ENCODE measurements at regions not wholly inside any gene's neighbourhood (a gene's known extent, or its start where the extent isn't known, plus 50 kb on each side); places are given as distances from the start of the nearest gene placed in this dataset.
"Not testable (repeated sequence)": the region's sequence is repeated elsewhere in the genome, so short reads cannot be mapped to it uniquely, and the experiment has no call there.

DNA sequence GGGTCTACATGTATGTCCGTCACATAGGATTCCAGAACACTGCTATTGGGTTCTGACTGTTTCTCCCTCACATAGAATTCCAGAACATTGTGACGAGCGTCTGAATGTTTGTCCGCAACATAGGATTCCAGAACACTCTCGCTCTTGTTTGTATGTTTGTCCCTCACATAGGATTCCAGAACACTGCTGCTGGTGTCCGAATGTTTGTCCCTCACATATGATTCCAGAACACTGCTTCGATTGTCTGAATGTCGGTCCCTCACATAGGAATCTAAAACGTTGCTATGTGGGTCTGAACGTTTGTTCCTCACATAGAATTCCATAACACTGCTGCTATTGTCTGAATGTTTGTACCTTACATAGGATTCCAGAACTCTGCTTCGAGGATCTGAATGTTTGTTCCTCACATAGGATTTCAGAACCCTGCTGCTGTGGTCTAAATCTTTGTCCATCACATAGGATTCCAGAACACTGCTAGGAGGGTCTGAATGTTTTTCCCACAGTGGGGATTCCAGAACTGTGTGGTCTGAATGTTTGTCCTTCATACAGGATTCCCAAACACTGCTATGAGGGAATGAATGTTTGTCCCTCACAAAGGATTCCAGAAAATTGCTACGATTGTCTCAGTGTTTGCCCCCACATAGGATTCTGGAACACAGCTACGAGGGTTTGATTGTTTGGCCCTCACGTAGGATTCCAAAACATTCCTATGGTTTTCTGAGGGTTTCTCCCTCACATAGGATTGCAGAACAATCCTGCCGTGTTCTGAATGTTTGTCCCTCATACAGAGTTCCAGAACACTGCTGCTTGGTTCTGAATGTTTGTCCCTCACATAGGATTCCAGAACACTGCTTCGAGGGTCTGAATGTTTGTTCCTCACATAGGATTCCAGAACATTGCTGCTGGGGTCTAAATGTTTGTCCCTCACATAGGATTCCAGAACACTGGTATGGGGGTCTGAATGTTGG is 220.5 kb downstream of the FOXD4L6 start:
- DNase-seq (ENCODE audit: low read depth): no peak
- no peak overlapping the region for H3K4me3 ChIP-seq (ENCODE audit: low read depth, low read length)
- TF ChIP-seq CTCF (conservative IDR thresholded peaks at IDR 0.05; ENCODE audit: low read depth, low read length): no peak

GRCh38 chr9:40906879-40907278 is 221.6 kb downstream of the FOXD4L6 start:
- DNase-seq (ENCODE audit: low read depth); H3K4me3 ChIP-seq (ENCODE audit: low read depth, low read length): not testable (repeated sequence)

DNA sequence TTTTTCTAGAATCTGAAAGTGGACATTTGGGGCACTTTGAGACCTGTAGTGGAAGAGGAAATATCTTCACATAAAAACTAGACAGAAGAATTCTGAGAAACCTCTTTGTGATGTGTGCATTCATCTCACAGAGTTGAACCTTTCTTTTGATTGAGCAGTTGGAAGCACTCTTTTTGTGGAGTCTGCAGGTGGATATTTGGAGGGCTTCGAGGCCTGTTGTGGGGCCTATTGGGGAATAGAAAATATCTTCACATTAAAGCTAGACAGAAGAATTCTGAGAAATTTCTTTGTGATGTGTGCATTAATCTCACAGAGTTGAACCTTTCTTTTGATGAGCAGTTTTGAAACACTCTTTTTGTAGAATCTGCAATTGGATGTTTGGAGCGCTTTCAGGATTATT is 236.2 kb downstream of the FOXD4L6 start:
- not testable (repeated sequence) for H3K4me3 ChIP-seq (ENCODE audit: low read depth, low read length); DNase-seq (ENCODE audit: low read depth)

DNA sequence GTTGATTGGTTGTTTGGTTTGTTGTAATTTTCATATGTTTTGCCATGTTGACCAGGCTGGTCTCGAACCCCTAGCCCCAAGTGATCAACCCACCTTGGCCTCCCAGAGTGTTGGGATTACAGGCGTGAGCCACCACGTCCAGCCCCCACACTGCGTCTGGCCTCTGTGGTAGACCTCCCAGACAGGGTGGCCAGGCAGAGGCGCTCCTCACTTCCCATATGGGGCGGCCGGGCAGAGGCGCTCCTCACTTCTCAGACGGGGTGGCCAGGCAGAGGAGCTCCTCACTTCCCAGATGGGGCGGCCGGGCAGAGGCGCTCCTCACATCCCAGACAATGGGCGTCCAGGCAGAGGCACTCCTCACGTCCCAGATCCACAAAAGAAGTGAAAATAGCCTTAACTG is 242.6 kb downstream of the FOXD4L6 start:
- DNase-seq (ENCODE audit: low read depth); H3K4me3 ChIP-seq (ENCODE audit: low read depth, low read length): not testable (repeated sequence)

GRCh38 chr9:40884902-40885490 is 243.5 kb downstream of the FOXD4L6 start:
- DNase-seq (ENCODE audit: low read depth); H3K4me3 ChIP-seq (ENCODE audit: low read depth, low read length): not testable (repeated sequence)

DNA sequence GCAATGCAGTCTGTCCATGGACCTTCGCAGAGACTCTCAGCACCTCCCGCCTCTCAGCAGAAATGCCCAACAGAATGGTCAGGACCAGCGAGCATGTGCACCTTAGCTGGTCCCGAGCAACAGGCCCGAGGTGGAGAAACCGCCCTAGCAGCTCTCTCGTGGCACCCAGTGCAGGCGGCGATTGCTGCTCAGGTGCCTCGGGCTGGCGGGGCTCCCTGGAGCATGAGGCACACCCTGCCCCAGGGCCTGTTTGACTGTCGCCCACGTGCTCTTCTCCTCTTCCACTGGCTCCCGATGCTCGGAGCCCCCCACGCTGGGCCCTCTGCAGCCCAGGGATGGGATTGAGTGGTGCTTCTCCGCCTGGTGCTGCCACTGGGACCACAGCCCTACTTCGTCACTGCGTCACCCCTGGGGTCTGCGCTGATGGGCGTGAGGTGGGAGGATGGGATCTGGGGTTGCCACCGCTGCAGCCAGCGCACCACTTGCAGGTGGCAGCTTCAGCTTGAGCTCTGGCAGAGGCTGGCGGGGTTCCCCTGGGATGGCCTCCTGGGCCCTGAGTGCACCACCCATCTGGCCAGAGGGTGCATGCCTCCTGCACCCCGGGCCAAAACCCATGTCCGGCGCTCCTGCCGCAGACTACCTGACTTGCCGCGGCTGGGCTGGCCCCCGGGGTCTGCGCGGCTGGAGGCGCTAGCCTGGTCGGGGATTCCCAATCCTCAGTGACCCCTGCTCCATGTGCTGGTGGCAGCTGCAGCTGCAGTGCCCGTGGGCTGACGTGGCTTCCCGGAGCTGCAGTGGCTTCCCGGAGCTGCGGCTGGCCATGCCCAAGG is 244.2 kb downstream of the FOXD4L6 start:
- H3K4me3 ChIP-seq (ENCODE audit: low read depth, low read length): no peak overlapping the region
- no peak for TF ChIP-seq CTCF (conservative IDR thresholded peaks at IDR 0.05; ENCODE audit: low read depth, low read length)
- DNase-seq (ENCODE audit: low read depth): no peak

GRCh38 chr9:40883423-40884071 is 244.9 kb downstream of the FOXD4L6 start:
- not testable (repeated sequence) for H3K4me3 ChIP-seq (ENCODE audit: low read depth, low read length); DNase-seq (ENCODE audit: low read depth)

- DNase-seq (ENCODE audit: low read depth); H3K4me3 ChIP-seq (ENCODE audit: low read depth, low read length): not testable (repeated sequence)
Measured at GRCh38 chr9:40873753-40874295, 254.7 kb downstream of the FOXD4L6 start.

- not testable (repeated sequence) for H3K4me3 ChIP-seq (ENCODE audit: low read depth, low read length); DNase-seq (ENCODE audit: low read depth)
Measured at GRCh38 chr9:40868437-40868836, 260.0 kb downstream of the FOXD4L6 start.

Measured in epithelial cell of proximal tubule (primary cell).